Dermis microvascular lymphatic vessel endothelial cell (primary cell): ENCODE measurements at regions not wholly inside any gene's neighbourhood (a gene's known extent, or its start where the extent isn't known, plus 50 kb on each side); places are given as distances from the start of the nearest gene placed in this dataset.

Experiments used
- DNase-seq, 2 donors: peaks; one replicate each; pipeline versions ENCODE4 v3.0.0 to v3.0.0-alpha.2; 2010; ENCODE audit warnings: low read depth in 2 of 2

- no peak for DNase-seq
Measured at GRCh38 chr3:181859518-181859917, 147.8 kb downstream of the SOX2 start.

DNA sequence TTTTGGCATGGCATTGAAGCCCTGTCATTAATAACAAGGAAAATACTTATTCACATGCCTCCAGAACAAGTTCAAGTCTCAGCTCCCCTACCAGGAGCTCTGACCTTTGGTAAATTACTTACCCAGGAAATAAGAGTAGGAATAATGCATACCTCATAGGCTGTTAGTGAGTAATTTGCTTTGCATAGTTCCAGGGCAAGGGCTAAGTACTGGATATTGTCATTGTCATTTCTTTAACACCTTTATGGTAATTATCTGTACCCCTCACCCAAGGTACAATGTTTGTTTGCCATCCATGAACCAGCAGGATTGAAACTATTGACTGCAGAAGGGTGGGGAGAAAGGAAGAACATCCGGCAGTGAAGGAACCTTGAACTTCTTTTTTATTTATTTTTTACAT is 148.5 kb downstream of the SOX2 start:
- DNase-seq = no peak

DNA sequence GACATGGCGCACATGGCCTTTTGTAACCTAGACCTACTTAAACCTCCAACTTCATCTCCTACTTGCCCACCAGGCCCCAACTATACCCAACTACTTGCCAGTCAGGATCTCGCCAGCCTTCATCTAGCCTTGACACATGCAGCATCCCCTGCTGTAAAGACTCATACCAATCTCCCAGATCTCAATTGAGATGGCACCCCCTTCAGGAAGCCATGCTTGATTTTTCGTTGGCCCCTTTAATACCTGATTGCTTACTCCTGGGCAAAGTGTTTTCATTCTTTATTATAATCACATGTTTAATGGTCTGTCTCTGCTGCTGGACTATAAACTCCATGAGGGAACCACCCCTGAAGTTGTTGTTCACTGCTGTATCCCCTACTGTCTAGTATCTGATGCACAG is 150.8 kb downstream of the SOX2 start:
- no peak for DNase-seq

GRCh38 chr3:181868576-181869082 is 156.9 kb downstream of the SOX2 start:
- DNase-seq = no peak

DNA sequence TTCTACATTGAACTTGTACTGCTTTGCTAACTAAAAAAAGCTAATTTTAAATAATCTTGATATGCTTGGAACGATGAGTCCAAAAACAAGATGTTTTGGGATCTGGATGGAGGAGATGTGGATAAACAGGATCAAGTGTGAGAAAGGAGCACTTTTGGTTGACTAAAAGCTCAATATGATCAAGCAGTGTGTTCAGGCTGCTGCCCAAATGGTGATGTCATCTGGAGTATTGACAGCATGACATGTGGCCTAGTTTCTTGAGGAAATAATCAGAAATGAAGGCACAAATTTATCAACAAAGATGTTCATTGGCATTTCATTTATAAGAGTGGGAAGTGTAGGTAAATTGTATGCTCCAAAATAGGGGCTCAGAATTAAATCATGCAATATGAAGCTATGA is 161.2 kb downstream of the SOX2 start:
- DNase-seq = no peak

- no peak for DNase-seq
Measured at GRCh38 chr3:181879926-181880325, 168.2 kb downstream of the SOX2 start.

GRCh38 chr3:181880331-181880730 is 168.6 kb downstream of the SOX2 start:
- no peak for DNase-seq

DNA sequence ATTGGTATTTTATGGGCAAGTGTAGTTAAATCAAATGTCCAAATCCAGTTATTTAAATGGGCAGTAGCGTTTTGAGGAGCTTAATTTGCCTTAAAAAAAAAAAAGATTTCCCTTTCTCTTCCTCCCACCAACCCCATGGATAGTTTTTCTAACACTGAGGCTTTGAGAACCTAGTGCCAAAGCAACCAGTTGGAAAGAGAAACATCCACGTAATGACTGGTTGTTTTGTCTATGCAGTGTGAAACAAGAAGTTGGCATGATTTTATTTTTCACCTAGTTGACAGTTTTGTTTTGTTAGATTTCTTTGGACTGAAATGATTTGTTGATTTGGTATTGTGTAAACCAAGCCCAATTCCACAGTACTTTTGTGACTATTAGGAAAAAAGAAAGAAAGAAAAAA is 170.0 kb downstream of the SOX2 start:
- no peak for DNase-seq

DNA sequence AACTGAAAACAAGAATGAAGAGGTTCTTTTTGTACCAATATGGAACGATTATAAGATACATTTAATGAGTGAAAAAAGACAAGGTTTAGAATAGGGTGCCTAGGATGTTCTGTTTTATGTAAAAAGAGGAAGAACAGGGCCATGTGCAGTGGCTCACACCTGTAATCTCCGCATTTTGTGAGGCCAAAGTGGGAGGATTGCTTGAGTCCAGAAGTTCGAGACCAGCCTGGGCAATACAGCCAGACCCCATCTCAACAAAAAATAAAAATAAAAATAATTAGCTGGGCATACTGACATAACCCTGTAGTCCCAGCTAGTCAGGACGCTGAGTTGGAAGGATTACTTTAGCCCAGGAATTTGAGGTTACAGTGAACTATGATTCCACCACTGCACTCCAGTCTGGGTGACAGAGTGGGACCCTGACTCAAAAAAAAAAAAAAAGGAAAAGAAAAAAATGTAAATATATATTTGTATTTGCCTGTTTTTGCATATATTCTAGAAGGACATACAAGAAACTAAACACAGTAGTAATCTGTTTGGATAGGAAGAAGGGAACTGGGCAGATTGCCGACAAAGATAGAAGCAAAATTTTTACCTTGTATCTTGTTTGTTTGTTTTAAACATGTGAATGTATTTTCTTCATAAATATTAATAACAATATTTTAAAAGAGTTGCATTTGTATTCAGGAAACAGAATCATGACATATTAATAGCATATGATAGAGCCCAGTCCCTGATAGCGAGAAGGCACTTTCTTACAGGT is 174.3 kb downstream of the SOX2 start:
- no peak for DNase-seq

GRCh38 chr3:181886676-181887075 is 175.0 kb downstream of the SOX2 start:
- DNase-seq = no peak

DNA sequence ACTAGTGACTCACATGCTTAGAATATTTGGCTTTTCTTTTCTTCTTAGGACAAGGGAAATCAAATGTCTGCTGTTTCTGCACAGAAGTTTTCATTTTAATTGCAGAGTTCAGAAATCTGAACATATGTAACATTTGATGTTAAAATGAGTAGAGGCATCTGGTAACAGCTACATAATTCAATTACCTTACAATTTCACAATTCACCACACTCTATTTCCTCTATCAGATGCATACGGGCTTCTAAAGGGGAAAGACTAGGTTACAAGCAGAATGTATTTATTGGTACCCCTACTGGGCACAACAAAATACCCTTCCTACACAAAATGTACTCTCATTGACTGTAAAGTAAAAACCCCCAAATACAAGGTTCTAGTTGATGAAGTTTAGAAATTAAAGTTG is 176.0 kb downstream of the SOX2 start:
- no peak for DNase-seq

DNA sequence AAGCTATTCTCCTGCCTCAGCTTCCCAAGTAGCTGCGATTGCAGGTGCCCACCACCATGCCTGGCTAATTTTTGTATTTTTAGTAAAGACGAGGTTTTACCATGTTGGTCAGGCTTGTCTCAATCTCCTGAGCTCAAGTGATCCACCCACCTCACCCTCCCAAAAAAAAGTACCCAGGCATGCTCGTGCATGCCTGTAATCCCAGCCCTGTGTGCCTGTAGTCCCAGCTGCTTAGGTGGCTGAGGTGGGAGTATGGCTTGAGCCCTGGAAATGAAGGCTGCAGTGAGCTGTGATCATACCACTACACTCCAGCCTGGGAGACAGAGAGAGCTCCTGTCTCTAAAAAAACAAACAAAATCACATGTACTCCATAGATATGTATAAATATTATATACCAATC is 176.5 kb downstream of the SOX2 start:
- DNase-seq = no peak

- no peak for DNase-seq
Measured at GRCh38 chr3:181892848-181893247, 181.1 kb downstream of the SOX2 start.

DNA sequence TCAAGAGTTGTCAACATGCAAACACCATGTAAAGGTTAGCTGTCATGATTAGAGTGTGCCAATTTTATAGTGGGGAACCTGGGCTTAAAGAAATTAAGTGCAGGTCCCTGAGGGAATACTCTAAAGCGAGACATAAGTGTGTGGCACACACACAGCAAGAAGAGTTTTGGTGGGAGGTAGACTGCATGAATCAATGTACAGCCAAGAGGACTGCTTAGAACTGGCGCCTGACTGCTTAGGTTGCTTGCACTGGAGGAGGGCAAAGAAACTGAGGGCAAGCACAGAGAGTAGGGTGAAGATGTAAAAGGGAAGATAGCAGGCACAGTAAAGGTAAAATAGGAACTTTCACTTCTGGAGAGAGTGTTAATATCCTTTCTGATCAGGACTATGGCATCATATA is 184.9 kb downstream of the SOX2 start:
- no peak for DNase-seq

- DNase-seq = no peak
Measured at GRCh38 chr3:181899702-181900101, 188.0 kb downstream of the SOX2 start.

DNA sequence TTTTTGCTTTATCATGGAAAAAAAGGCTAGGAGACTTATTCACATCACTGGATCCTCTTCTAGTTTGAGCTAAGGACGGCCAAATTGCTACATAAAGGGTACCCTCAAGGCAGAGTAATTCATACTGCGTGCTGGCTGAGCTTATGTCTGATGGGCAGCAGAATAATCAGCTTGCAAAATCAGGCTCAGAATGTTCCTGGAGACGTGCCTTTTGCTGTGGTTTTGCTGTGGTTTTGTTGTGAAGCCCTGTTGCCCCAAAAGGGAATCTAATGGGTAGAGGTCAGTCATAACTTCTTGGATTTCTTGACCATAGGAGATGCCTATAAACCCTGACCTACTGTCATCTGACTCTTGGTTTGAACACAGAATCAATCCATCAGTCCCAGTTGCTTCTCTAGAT is 189.9 kb downstream of the SOX2 start:
- DNase-seq = no peak

DNA sequence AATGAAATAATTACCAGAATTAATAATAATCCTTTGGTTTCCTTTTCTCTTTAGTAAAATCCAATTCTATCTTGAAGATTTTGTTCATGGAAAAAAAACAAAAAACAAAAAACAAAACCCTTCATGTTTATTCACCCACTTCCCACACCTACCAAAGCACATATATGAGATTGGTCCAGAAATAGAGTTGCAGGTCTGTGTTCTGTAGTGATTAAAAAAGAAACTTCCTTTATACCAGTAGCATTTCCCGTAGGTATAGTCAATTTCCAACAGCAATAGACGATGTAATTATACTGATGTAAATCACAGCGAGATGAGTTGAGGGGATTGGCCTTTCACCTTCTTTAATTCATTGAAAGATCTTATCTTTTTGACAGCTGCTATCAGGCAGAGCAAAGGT is 194.6 kb downstream of the SOX2 start:
- DNase-seq = no peak

- no peak for DNase-seq
Measured at GRCh38 chr3:181909241-181909640, 197.5 kb downstream of the SOX2 start.

- no peak for DNase-seq
Measured at GRCh38 chr3:181912384-181912783, 200.7 kb downstream of the SOX2 start.

GRCh38 chr3:181913254-181913653 is 201.5 kb downstream of the SOX2 start:
- DNase-seq = no peak

- no peak for DNase-seq
Measured at GRCh38 chr3:181915551-181915950, 203.8 kb downstream of the SOX2 start.

DNA sequence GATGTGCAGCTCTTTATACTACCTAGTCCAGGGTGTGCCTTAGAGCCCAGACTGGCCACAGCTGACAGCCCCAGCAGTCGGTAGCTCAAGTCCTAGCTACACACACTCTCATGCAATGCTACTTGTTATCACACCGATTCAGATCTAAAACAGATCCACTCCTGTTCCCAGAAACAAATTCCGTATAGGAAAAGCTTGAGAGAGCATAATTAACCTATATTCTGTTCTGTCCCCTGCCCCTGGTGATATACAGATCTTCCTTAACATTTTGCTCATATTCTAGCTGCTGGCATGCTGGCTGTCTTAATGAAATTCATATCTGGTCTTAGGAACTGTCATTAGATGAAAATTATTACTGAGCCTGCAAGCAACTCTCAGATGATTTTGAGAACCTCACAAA is 204.3 kb downstream of the SOX2 start:
- no peak for DNase-seq

DNA sequence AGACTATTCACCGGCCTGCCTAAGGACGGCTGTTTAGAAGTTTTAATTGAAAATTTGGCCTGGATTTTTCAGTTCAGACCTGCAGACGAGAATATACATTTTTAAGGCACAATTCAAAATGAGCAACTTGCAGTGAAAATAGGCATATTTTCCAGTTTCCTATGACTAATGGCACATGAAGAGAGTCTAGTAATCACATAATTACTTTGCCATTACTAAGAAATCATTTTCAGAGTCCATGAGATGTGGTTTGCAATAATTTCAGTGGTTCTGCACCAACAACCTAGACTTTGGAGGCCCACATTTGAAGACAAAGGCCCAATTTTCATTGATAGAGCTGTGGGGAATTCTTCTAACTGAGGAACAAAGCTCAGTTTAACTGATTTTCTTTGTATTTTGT is 205.3 kb downstream of the SOX2 start:
- DNase-seq = no peak

DNA sequence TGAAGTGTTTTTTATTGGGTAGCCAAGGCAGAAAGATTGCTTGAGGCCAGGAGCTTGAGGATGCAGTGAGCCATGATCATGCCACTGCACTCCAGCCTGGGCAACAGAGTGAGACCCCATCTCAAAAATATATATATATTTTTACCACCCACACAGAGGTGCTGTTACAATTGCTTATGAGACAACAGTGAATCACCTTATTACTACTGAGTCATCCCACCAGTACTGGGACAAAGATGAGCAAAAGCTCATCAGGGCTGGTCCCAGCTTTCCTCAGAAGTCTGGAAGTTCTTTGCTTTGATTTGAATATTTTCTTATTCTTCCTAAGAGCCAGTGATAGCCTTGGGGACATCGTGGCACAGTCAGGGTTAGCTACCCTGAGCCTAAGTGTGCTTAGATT is 207.7 kb downstream of the SOX2 start:
- no peak for DNase-seq
